Keratinocyte (primary cell): ENCODE measurements at regions not wholly inside any gene's neighbourhood (a gene's known extent, or its start where the extent isn't known, plus 50 kb on each side); places are given as distances from the start of the nearest gene placed in this dataset.

ENCODE experiments used
- DNase-seq: peaks from one replicate; pipeline ENCODE4 v3.0.0-alpha.2; 2011; ENCODE audit warnings: low read depth, missing footprints, low spot score
- FAIRE-seq: peaks from 2 replicates; lab custom pipeline; 2011; peaks lifted over from hg19 to GRCh38; lab: Jason Lieb, UNC
- H2AFZ ChIP-seq: 2 replicates; pipeline ENCODE4 v1.6.0; 2012; ENCODE audit warnings: low read length, control low read depth, inconsistent platforms; ENCODE audit not compliant: control insufficient read depth
- H3K27ac ChIP-seq: 2 replicates; pipeline ENCODE4 v1.5.1; 2011; ENCODE audit warnings: low read length; ENCODE audit not compliant: control insufficient read depth, insufficient read depth
- H3K27me3 ChIP-seq: 3 replicates; pipeline ENCODE4 v1.6.0; 2011; ENCODE audit warnings: low read length; ENCODE audit not compliant: control insufficient read depth, insufficient read depth; ENCODE audit errors: extremely low read depth
- H3K36me3 ChIP-seq, 2 experiments: 2 replicates in 1 of 2; 3 replicates in 1 of 2; pipeline ENCODE4 v1.5.1; 2011; ENCODE audit warnings: low read length in 2 of 2, mild to moderate bottlenecking in 1 of 2; ENCODE audit not compliant: control insufficient read depth in 2 of 2, insufficient read depth in 2 of 2; ENCODE audit errors: extremely low read depth in 1 of 2
- H3K4me1 ChIP-seq: 3 replicates; pipeline ENCODE4 v1.5.1; 2011; ENCODE audit warnings: low read length; ENCODE audit not compliant: control insufficient read depth, insufficient read depth; ENCODE audit errors: extremely low read depth
- H3K4me2 ChIP-seq: 3 replicates; pipeline ENCODE4 v1.6.0; 2011; ENCODE audit warnings: low read depth, low read length; ENCODE audit not compliant: control insufficient read depth, insufficient read depth; ENCODE audit errors: extremely low read depth
- H3K4me3 ChIP-seq, 3 experiments: fragments of 200-600 bp in 1 of 3; sonication (generic) in 1 of 3; 2 replicates in 2 of 3; 3 replicates in 1 of 3; pipeline ENCODE4 v1.5.1; 2011 to 2016; ENCODE audit warnings: low read length in 3 of 3, mild to moderate bottlenecking in 3 of 3, control low read depth in 2 of 3, inconsistent platforms in 1 of 3, low read depth in 1 of 3, mixed read lengths in 1 of 3, mixed run types in 1 of 3, moderate library complexity in 1 of 3; ENCODE audit not compliant: control insufficient read depth in 2 of 3, insufficient read depth in 2 of 3; ENCODE audit errors: extremely low read depth in 1 of 3
- H3K79me2 ChIP-seq: 2 replicates; pipeline ENCODE4 v1.6.0; 2012; ENCODE audit warnings: low read length; ENCODE audit not compliant: control insufficient read depth, insufficient read depth
- H3K9ac ChIP-seq: 3 replicates; pipeline ENCODE4 v1.6.0; 2011; ENCODE audit warnings: low read length; ENCODE audit not compliant: control insufficient read depth, insufficient read depth; ENCODE audit errors: extremely low read depth
- H3K9me1 ChIP-seq: 3 replicates; pipeline ENCODE4 v1.6.0; 2011; ENCODE audit warnings: low read length; ENCODE audit not compliant: control insufficient read depth, insufficient read depth; ENCODE audit errors: extremely low read depth
- H3K9me3 ChIP-seq: 2 replicates; pipeline ENCODE4 v1.5.1; 2012; ENCODE audit warnings: low read depth, low read length; ENCODE audit not compliant: control insufficient read depth
- H4K20me1 ChIP-seq: 3 replicates; pipeline ENCODE4 v1.6.0; 2011; ENCODE audit warnings: low read length; ENCODE audit not compliant: control insufficient read depth, insufficient read depth; ENCODE audit errors: extremely low read depth
- CTCF ChIP-seq, 3 experiments: IDR thresholded peaks in 1 of 3; conservative IDR thresholded peaks in 1 of 3; optimal IDR thresholded peaks in 1 of 3; 2 replicates in 2 of 3; 3 replicates in 1 of 3; pipeline versions ENCODE3 to v1.5.1; 2011; ENCODE audit warnings: low read length in 3 of 3, mild to moderate bottlenecking in 3 of 3, moderate library complexity in 2 of 3, control low read depth in 1 of 3, inconsistent platforms in 1 of 3; ENCODE audit not compliant: insufficient read depth in 2 of 3; ENCODE audit errors: extremely low read depth in 1 of 3
- EZH2 ChIP-seq: IDR thresholded peaks from one replicate; pipeline ENCODE4 v1.6.1; 2012; ENCODE audit warnings: inconsistent platforms, mild to moderate bottlenecking, low read length, moderate library complexity
- dilution Hi-C: fragments of 300-500 bp; cut with MboI; formaldehyde crosslinking; loops from one replicate; pipeline ENCODE4 v1.7.0; 2020; ENCODE audit warnings: low sequenced_read_pairs; ENCODE audit not compliant: extremely low pct_ligation_motif_present

- no peaks in the 10 kb centered on the region for H3K9me3 ChIP-seq
- FAIRE-seq (no peak), DNase-seq (no peak)
- no peaks in the 10 kb centered on the region for H3K79me2 ChIP-seq
- no peak overlapping the region for H3K9ac ChIP-seq
- no peak overlapping the region for H2AFZ ChIP-seq
- no peak overlapping the region for H3K27ac ChIP-seq
- H3K4me2 ChIP-seq = no peak overlapping the region
- no peak for TF ChIP-seq CTCF (optimal IDR thresholded peaks at IDR 0.05 in 1 of 3, IDR thresholded peaks at IDR 0.05 in 1 of 3, conservative IDR thresholded peaks at IDR 0.05 in 1 of 3; ENCODE audit: extremely low read depth in 1 of 3, insufficient read depth in 2 of 3, low read length in 3 of 3)
- TF ChIP-seq EZH2 = no peak
- H3K4me3 ChIP-seq = no peak overlapping the region
- no peaks in the 10 kb centered on the region for H3K9me1 ChIP-seq
- dilution Hi-C loops = no loop called here
- no peaks in the 10 kb centered on the region for H3K4me1 ChIP-seq
- no peaks in the 10 kb centered on the region for H4K20me1 ChIP-seq
- H3K27me3 ChIP-seq = no peaks in the 10 kb centered on the region
- H3K36me3 ChIP-seq = no peaks in the 10 kb centered on the region
Measured at GRCh38 chr5:63894690-63895089, 67.6 kb downstream of the HTR1A start.

- dilution Hi-C loops = no loop called here
- no peak overlapping the region for H3K4me2 ChIP-seq
- FAIRE-seq (no peak), DNase-seq (no peak)
- no peak overlapping the region for H3K9ac ChIP-seq
- H3K27ac ChIP-seq = no peak overlapping the region
- H3K4me1 ChIP-seq = no peaks in the 10 kb centered on the region
- TF ChIP-seq CTCF (optimal IDR thresholded peaks at IDR 0.05 in 1 of 3, IDR thresholded peaks at IDR 0.05 in 1 of 3, conservative IDR thresholded peaks at IDR 0.05 in 1 of 3; ENCODE audit: extremely low read depth in 1 of 3, insufficient read depth in 2 of 3, low read length in 3 of 3) (no peak), EZH2 (no peak)
- H3K9me1 ChIP-seq = no peaks in the 10 kb centered on the region
- H3K79me2 ChIP-seq = no peaks in the 10 kb centered on the region
- H3K36me3 ChIP-seq = no peaks in the 10 kb centered on the region
- no peaks in the 10 kb centered on the region for H4K20me1 ChIP-seq
- H3K27me3 ChIP-seq = no peaks in the 10 kb centered on the region
- no peak overlapping the region for H3K4me3 ChIP-seq
- H2AFZ ChIP-seq = no peak overlapping the region
- H3K9me3 ChIP-seq = no peaks in the 10 kb centered on the region
Measured at GRCh38 chr5:63878788-63879187, 83.5 kb downstream of the HTR1A start.
